ENCODE measurements at regions not wholly inside any gene's neighbourhood (a gene's known extent, or its start where the extent isn't known, plus 50 kb on each side); places are given as distances from the start of the nearest gene placed in this dataset.

- no peak overlapping the region for H3K9ac ChIP-seq (ENCODE audit: insufficient read length, low read depth)
- H3K36me3 ChIP-seq (ENCODE audit: insufficient read depth, insufficient read length, low read length) = no peaks in the 10 kb centered on the region
- DNase-seq (ENCODE audit: low read depth, low spot score) = no peak
- no peak overlapping the region for H3K4me3 ChIP-seq (ENCODE audit: insufficient read length, low read depth)
- no peaks in the 10 kb centered on the region for H3K4me1 ChIP-seq (ENCODE audit: insufficient read depth, insufficient read length)
- no peaks in the 10 kb centered on the region for H3K27me3 ChIP-seq (ENCODE audit: insufficient read depth, insufficient read length)
- TF ChIP-seq ZNF274 (IDR thresholded peaks at IDR 0.05; ENCODE audit: low read depth, low read length) (no peak), YY1 (IDR thresholded peaks at IDR 0.05; ENCODE audit: insufficient read depth, insufficient read length) (no peak), SUZ12 (IDR thresholded peaks at IDR 0.05; ENCODE audit: extremely low read depth, insufficient read depth, insufficient read length) (no peak)
- H3K9me3 ChIP-seq (ENCODE audit: insufficient read depth, low read length) = no peaks in the 10 kb centered on the region
These were observed 130.1 kb upstream of the MAGEB18 start for GRCh38 chrX:26008042-26008441.

DNA sequence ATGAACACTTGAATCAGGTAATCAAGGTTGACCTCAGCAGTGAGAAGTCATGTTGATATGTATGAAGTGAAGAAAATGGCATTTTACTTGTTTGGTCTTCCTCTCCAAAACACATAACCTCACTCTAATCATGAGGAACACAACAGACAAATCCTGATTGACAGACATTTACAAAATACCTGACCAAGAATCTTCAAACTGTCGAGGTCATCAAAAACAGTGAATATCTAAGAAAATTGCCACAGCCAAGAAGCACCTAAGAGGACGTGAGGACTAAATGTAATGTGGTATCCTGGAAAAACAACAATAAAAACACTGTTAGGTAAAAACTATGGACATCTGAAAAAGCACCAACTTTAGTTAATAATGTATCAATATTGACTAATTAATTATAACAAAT lies 129.5 kb upstream of the MAGEB18 start:
- H3K9me3 ChIP-seq (ENCODE audit: insufficient read depth, low read length) = no peaks in the 10 kb centered on the region
- H3K4me3 ChIP-seq (ENCODE audit: insufficient read length, low read depth) = no peak overlapping the region
- no peaks in the 10 kb centered on the region for H3K27me3 ChIP-seq (ENCODE audit: insufficient read depth, insufficient read length)
- no peaks in the 10 kb centered on the region for H3K36me3 ChIP-seq (ENCODE audit: insufficient read depth, insufficient read length, low read length)
- no peak overlapping the region for H3K9ac ChIP-seq (ENCODE audit: insufficient read length, low read depth)
- H3K4me1 ChIP-seq (ENCODE audit: insufficient read depth, insufficient read length) = no peaks in the 10 kb centered on the region
- TF ChIP-seq SUZ12 (IDR thresholded peaks at IDR 0.05; ENCODE audit: extremely low read depth, insufficient read depth, insufficient read length) (no peak), ZNF274 (IDR thresholded peaks at IDR 0.05; ENCODE audit: low read depth, low read length) (no peak), YY1 (IDR thresholded peaks at IDR 0.05; ENCODE audit: insufficient read depth, insufficient read length) (no peak)
- no peak for DNase-seq (ENCODE audit: low read depth, low spot score)

DNA sequence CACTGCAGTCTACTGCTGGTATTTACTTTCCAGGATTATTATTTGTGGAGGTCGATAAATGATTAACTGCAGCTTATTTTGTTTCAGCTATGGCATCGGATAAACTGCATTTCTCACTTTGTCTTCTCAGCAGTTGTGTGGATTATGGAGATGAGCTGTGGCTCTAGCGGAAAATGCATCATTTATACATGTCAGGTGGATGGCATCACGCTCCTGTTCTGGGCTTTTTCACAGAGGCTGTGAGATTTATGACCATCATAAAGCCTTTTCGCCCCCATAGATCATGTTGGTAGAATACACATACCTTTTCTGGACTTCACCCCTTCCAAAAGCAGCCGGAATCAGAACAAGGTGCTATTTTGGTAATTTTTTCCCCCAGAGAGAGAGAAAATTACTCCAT lies 118.8 kb upstream of the MAGEB18 start:
- TF ChIP-seq ZNF274 (IDR thresholded peaks at IDR 0.05; ENCODE audit: low read depth, low read length) (no peak), SUZ12 (IDR thresholded peaks at IDR 0.05; ENCODE audit: extremely low read depth, insufficient read depth, insufficient read length) (no peak), YY1 (IDR thresholded peaks at IDR 0.05; ENCODE audit: insufficient read depth, insufficient read length) (no peak)
- H3K4me1 ChIP-seq (ENCODE audit: insufficient read depth, insufficient read length) = no peaks in the 10 kb centered on the region
- DNase-seq (ENCODE audit: low read depth, low spot score) = no peak
- H3K4me3 ChIP-seq (ENCODE audit: insufficient read length, low read depth) = no peak overlapping the region
- no peaks in the 10 kb centered on the region for H3K9me3 ChIP-seq (ENCODE audit: insufficient read depth, low read length)
- no peak overlapping the region for H3K9ac ChIP-seq (ENCODE audit: insufficient read length, low read depth)
- no peaks in the 10 kb centered on the region for H3K27me3 ChIP-seq (ENCODE audit: insufficient read depth, insufficient read length)
- H3K36me3 ChIP-seq (ENCODE audit: insufficient read depth, insufficient read length, low read length) = no peaks in the 10 kb centered on the region

GRCh38 chrX:26026179-26026578 lies 112.0 kb upstream of the MAGEB18 start:
- H3K9me3 ChIP-seq (ENCODE audit: insufficient read depth, low read length) = no peaks in the 10 kb centered on the region
- no peak for DNase-seq (ENCODE audit: low read depth, low spot score)
- H3K9ac ChIP-seq (ENCODE audit: insufficient read length, low read depth) = no peak overlapping the region
- H3K4me1 ChIP-seq (ENCODE audit: insufficient read depth, insufficient read length) = no peaks in the 10 kb centered on the region
- no peak overlapping the region for H3K4me3 ChIP-seq (ENCODE audit: insufficient read length, low read depth)
- TF ChIP-seq SUZ12 (IDR thresholded peaks at IDR 0.05; ENCODE audit: extremely low read depth, insufficient read depth, insufficient read length) (no peak), YY1 (IDR thresholded peaks at IDR 0.05; ENCODE audit: insufficient read depth, insufficient read length) (no peak), ZNF274 (IDR thresholded peaks at IDR 0.05; ENCODE audit: low read depth, low read length) (no peak)
- no peaks in the 10 kb centered on the region for H3K27me3 ChIP-seq (ENCODE audit: insufficient read depth, insufficient read length)
- H3K36me3 ChIP-seq (ENCODE audit: insufficient read depth, insufficient read length, low read length) = no peaks in the 10 kb centered on the region

- H3K4me3 ChIP-seq (ENCODE audit: insufficient read length, low read depth) = no peak overlapping the region
- H3K36me3 ChIP-seq (ENCODE audit: insufficient read depth, insufficient read length, low read length) = no peaks in the 10 kb centered on the region
- no peaks in the 10 kb centered on the region for H3K27me3 ChIP-seq (ENCODE audit: insufficient read depth, insufficient read length)
- TF ChIP-seq ZNF274 (IDR thresholded peaks at IDR 0.05; ENCODE audit: low read depth, low read length) (no peak), YY1 (IDR thresholded peaks at IDR 0.05; ENCODE audit: insufficient read depth, insufficient read length) (no peak), SUZ12 (IDR thresholded peaks at IDR 0.05; ENCODE audit: extremely low read depth, insufficient read depth, insufficient read length) (no peak)
- no peak overlapping the region for H3K9ac ChIP-seq (ENCODE audit: insufficient read length, low read depth)
- no peak for DNase-seq (ENCODE audit: low read depth, low spot score)
- no peaks in the 10 kb centered on the region for H3K4me1 ChIP-seq (ENCODE audit: insufficient read depth, insufficient read length)
- H3K9me3 ChIP-seq (ENCODE audit: insufficient read depth, low read length) = no peaks in the 10 kb centered on the region
These were observed 105.8 kb upstream of the MAGEB18 start for GRCh38 chrX:26032111-26032912.

DNA sequence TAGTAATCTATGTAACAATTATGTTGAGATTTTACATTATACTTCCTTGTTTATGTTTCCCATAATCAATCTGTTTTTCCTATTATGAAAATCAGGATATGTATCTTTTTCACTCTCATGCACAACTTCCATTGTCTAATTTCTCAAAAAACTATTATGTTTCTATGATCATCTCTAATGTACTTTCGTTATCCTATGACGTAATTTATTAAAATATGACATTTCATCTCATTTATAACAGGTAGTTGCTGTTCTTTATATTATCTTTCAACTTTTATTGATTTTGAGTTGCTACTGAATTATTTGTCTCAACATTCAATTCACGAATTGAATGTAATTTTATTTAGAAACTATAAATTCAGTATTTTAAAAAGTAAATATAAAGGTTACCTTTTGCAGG lies 100.8 kb upstream of the MAGEB18 start:
- Histone ChIP-seq H3K4me1 (ENCODE audit: insufficient read depth, insufficient read length) (no peaks in the 10 kb centered on the region), H3K4me3 (ENCODE audit: insufficient read length, low read depth) (no peak overlapping the region), H3K9me3 (ENCODE audit: insufficient read depth, low read length) (no peaks in the 10 kb centered on the region), H3K36me3 (ENCODE audit: insufficient read depth, insufficient read length, low read length) (no peaks in the 10 kb centered on the region), H3K9ac (ENCODE audit: insufficient read length, low read depth) (no peak overlapping the region), H3K27me3 (ENCODE audit: insufficient read depth, insufficient read length) (no peaks in the 10 kb centered on the region)
- no peak for DNase-seq (ENCODE audit: low read depth, low spot score)
- TF ChIP-seq ZNF274 (IDR thresholded peaks at IDR 0.05; ENCODE audit: low read depth, low read length) (no peak), YY1 (IDR thresholded peaks at IDR 0.05; ENCODE audit: insufficient read depth, insufficient read length) (no peak)

GRCh38 chrX:26050099-26050498 lies 88.0 kb upstream of the MAGEB18 start:
- H3K4me3 ChIP-seq (ENCODE audit: insufficient read length, low read depth) = no peak overlapping the region
- no peak for TF ChIP-seq SUZ12 (IDR thresholded peaks at IDR 0.05; ENCODE audit: extremely low read depth, insufficient read depth, insufficient read length)
- TF ChIP-seq YY1 (IDR thresholded peaks at IDR 0.05; ENCODE audit: insufficient read depth, insufficient read length) = no peak
- TF ChIP-seq ZNF274 (IDR thresholded peaks at IDR 0.05; ENCODE audit: low read depth, low read length) = no peak
- DNase-seq (ENCODE audit: low read depth, low spot score) = no peak
- no peaks in the 10 kb centered on the region for H3K27me3 ChIP-seq (ENCODE audit: insufficient read depth, insufficient read length)
- H3K9me3 ChIP-seq (ENCODE audit: insufficient read depth, low read length) = peaks cover 5% of the 10 kb centered on the region; the same call in 1 of the 2 replicates
- H3K9ac ChIP-seq (ENCODE audit: insufficient read length, low read depth) = no peak overlapping the region
- H3K4me1 ChIP-seq (ENCODE audit: insufficient read depth, insufficient read length) = no peaks in the 10 kb centered on the region
- H3K36me3 ChIP-seq (ENCODE audit: insufficient read depth, insufficient read length, low read length) = no peaks in the 10 kb centered on the region
